Mucosa of descending colon (tissue), 3 donors: ENCODE measurements at regions not wholly inside any gene's neighbourhood (a gene's known extent, or its start where the extent isn't known, plus 50 kb on each side); places are given as distances from the start of the nearest gene placed in this dataset.

Source experiments
- ATAC-seq: fragments of 200-7000 bp; cut with Tn5 transposase; one replicate; pipeline ENCODE4 v1.9.1; 2020; ENCODE audit warnings: mild to moderate bottlenecking, moderate library complexity
- DNase-seq, 3 donors: peaks; one replicate each; pipeline ENCODE4 v3.0.0-alpha.2; 2020
- H3K36me3 ChIP-seq: fragments of 200-600 bp; one replicate; pipeline ENCODE4 v1.8.0; 2021; ENCODE audit warnings: low read depth, mild to moderate bottlenecking
- H3K4me1 ChIP-seq: fragments of 200-600 bp; one replicate; pipeline ENCODE4 v1.8.0; 2021; ENCODE audit warnings: low read depth, mild to moderate bottlenecking
- H3K4me3 ChIP-seq: fragments of 200-600 bp; one replicate; pipeline ENCODE4 v1.8.0; 2021; ENCODE audit warnings: mild to moderate bottlenecking
- H3K9me3 ChIP-seq: fragments of 200-600 bp; one replicate; pipeline ENCODE4 v1.8.0; 2021; ENCODE audit warnings: mild to moderate bottlenecking
- intact Hi-C, 2 donors: fragments of 100-400 bp; cut with DNase I in 1 of 2; cut with micrococcal nuclease in 1 of 2; formaldehyde crosslinking; loops; one replicate each; pipeline versions ENCODE4 v1.11.0 to v1.11.1; 2022; cut with DNase I, micrococcal nuclease
- TF ChIP-seq, protein P1 (sequence below): fragments of 200-600 bp; IDR thresholded peaks from one replicate; pipeline ENCODE4 v1.8.0; 2022; ENCODE audit warnings: antibody characterized with exemption, mild to moderate bottlenecking
- donor health status: DM: no; HTN: no; CAD: no; lungs with moderate emphysema.
- donor health status: DM: no; HTN: no; CAD: no.
- donor health status: DM: no; HTN: yes; CAD: no.

DNA sequence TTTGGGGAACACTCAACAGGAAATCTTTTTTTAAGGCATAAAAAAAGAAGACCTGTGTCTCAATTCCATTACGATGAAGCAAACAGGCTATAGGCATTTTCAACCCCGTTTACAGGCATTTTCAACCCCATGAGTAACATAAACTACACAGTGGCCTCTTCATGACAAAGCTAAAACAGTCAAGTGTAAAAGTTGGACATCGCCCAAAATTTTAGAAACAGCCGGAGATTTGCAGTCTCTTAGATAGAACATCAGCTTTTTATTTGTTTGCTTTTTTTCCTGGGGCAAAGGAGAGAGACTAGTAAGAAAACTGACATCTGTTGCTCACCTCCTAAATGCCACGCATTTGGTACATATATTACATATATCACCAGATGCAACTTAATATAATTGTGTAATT lies 173.7 kb downstream of the CMPK2 start:
- DNase-seq (no peak), ATAC-seq (no peak)
- intact Hi-C loops: no loop called here
- H3K36me3 ChIP-seq: no peaks in the 10 kb centered on the region
- H3K9me3 ChIP-seq: no peaks in the 10 kb centered on the region
- H3K4me3 ChIP-seq: no peak overlapping the region
- no peaks in the 10 kb centered on the region for H3K4me1 ChIP-seq
- TF ChIP-seq, protein P1, sequence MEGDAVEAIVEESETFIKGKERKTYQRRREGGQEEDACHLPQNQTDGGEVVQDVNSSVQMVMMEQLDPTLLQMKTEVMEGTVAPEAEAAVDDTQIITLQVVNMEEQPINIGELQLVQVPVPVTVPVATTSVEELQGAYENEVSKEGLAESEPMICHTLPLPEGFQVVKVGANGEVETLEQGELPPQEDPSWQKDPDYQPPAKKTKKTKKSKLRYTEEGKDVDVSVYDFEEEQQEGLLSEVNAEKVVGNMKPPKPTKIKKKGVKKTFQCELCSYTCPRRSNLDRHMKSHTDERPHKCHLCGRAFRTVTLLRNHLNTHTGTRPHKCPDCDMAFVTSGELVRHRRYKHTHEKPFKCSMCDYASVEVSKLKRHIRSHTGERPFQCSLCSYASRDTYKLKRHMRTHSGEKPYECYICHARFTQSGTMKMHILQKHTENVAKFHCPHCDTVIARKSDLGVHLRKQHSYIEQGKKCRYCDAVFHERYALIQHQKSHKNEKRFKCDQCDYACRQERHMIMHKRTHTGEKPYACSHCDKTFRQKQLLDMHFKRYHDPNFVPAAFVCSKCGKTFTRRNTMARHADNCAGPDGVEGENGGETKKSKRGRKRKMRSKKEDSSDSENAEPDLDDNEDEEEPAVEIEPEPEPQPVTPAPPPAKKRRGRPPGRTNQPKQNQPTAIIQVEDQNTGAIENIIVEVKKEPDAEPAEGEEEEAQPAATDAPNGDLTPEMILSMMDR: no peak

DNA sequence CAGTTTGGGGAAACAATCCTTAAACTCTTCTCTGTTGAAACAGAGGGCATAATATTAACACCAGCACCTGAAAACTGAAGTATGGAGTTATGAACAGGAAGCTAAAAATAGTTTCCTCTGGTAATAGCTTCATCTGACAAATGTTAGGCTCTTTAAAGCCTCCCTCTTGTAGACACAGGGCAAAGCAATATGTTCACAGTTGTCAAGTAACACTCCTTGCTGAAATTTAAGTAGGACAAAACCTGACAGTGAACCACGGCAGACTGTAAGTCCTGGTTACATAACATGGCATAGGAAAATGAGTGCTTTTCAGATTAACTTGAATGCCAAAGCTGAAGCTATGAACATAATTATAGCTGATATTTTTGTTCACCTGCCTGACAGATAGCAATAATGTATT lies 172.9 kb downstream of the CMPK2 start:
- DNase-seq (no peak), ATAC-seq (no peak)
- Histone ChIP-seq H3K4me3 (no peak overlapping the region), H3K4me1 (no peaks in the 10 kb centered on the region), H3K36me3 (no peaks in the 10 kb centered on the region), H3K9me3 (no peaks in the 10 kb centered on the region)
- TF ChIP-seq, protein P1: no peak
- intact Hi-C loops: no loop called here

DNA sequence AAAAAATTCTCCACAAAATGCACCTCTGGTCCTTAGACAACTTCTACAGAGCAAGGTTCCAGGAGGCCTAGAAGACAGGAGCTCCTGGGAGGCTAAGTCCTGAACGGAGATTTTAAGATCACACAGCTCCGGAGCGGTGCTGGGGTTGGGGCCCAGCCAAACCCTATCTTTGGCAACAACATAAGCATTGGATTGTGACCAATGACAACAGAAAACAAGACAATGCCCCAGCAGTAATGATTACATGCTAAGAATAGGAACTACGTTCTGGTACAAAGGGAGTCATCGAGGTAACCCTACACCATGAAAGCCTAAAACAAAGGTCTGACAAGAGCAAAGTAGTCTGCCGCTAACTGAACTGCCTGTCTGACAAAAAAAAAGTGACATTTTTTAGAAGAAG lies 171.2 kb downstream of the CMPK2 start:
- Histone ChIP-seq H3K36me3 (no peaks in the 10 kb centered on the region), H3K4me1 (no peaks in the 10 kb centered on the region), H3K9me3 (no peaks in the 10 kb centered on the region), H3K4me3 (no peak overlapping the region)
- DNase-seq: no peak
- TF ChIP-seq, protein P1: no peak
- intact Hi-C loops: no loop called here
- no peak for ATAC-seq

DNA sequence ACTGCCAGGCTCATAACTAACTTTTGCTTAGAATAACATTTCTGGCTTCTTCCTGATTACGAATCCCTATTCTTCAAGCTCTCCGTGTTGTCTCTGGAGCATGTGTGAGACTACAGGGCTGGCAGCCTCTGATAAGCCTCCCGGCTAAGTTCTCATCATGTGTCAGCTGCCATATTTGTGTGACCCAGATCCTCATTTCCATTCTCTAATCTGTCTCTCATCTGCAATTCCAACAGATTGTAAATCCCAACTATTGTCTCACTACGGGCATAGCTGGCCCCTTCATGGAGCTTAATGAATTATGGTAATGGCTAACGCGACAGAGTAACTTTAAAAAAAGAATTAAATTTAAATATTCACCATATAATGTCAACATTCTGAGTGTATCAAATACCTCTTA lies 165.4 kb downstream of the CMPK2 start:
- ATAC-seq (no peak), DNase-seq (no peak)
- peaks cover 14% of the 10 kb centered on the region for H3K9me3 ChIP-seq
- H3K36me3 ChIP-seq: no peaks in the 10 kb centered on the region
- intact Hi-C loops: no loop called here
- TF ChIP-seq, protein P1: no peak
- H3K4me3 ChIP-seq: no peak overlapping the region
- H3K4me1 ChIP-seq: no peaks in the 10 kb centered on the region

DNA sequence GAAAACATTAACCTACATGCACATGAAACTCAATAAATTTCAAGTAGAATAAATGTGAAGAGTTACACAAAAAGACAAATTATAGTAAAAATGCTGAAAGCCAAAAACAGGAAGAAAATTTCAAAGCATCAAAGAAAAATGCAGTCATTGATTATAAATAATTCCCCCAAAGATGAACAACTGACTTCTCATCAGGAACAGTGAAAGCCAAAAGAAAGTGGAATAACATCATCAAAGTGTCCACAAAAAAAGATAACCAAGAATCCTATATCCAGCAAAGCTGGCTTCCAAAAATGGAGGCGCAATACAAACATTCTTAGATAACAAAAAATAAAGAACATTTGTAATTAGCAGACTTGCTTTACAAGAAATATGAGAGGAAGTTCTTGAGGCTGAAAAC lies 161.6 kb downstream of the CMPK2 start:
- intact Hi-C loops: no loop called here
- H3K9me3 ChIP-seq: peaks cover 14% of the 10 kb centered on the region
- DNase-seq (no peak), ATAC-seq (no peak)
- no peak overlapping the region for H3K4me3 ChIP-seq
- TF ChIP-seq, protein P1: no peak
- H3K36me3 ChIP-seq: no peaks in the 10 kb centered on the region
- H3K4me1 ChIP-seq: no peaks in the 10 kb centered on the region

DNA sequence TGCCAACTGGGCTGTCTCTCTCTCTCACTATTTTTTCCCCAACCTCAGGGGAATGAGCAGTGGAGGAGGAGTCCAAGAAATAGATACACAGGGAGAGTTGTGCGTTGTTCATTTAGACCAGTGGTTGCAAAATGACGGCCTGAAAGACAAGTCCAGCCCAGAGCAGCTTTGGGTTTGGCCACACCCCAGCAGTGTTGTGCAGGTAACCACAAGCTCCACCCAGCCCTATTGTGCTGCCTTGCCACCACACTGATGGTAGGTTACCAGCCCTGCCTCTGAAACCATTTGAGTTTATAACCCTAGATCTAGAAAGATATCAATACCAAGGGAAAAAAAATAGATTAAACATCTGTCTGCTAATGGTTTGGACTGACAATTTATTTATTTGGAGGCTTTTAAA lies 144.3 kb downstream of the CMPK2 start:
- H3K36me3 ChIP-seq: no peaks in the 10 kb centered on the region
- TF ChIP-seq, protein P1: no peak
- DNase-seq (no peak), ATAC-seq (no peak)
- intact Hi-C loops: no loop called here
- H3K9me3 ChIP-seq: no peaks in the 10 kb centered on the region
- H3K4me3 ChIP-seq: no peak overlapping the region
- no peaks in the 10 kb centered on the region for H3K4me1 ChIP-seq
